OCI-LY3 (cell line): ENCODE measurements at regions not wholly inside any gene's neighbourhood (a gene's known extent, or its start where the extent isn't known, plus 50 kb on each side); places are given as distances from the start of the nearest gene placed in this dataset.

Experiments
- H2AFZ ChIP-seq: fragments of 200-600, 300-600 bp; shearing (Covaris generic); 2 replicates; pipeline ENCODE4 v1.6.0; 2014; ENCODE audit warnings: antibody characterized with exemption, low read depth, low read length
- H3K27ac ChIP-seq: fragments of 200-600, 300-600 bp; sonication (generic); 2 replicates; pipeline ENCODE4 v1.5.1; 2014; ENCODE audit warnings: mild to moderate bottlenecking, low read length, moderate library complexity, mixed read lengths
- H3K27me3 ChIP-seq: fragments of 200-600, 300-600 bp; sonication (generic); 2 replicates; pipeline ENCODE4 v1.6.1; 2014; ENCODE audit warnings: low read depth, low read length, mixed read lengths
- H3K36me3 ChIP-seq: fragments of 200-600, 300-600 bp; sonication (generic); replicated peaks from 2 replicates; pipeline ENCODE3; 2014; ENCODE audit warnings: low read depth, low read length, mixed read lengths
- H3K4me1 ChIP-seq: fragments of 300-600, 200-600 bp; sonication (generic); 2 replicates; pipeline ENCODE4 v1.6.1; 2014; ENCODE audit warnings: low read length, mixed read lengths
- H3K4me2 ChIP-seq: fragments of 200-600, 300-600 bp; sonication (generic); 2 replicates; pipeline ENCODE4 v1.6.1; 2014; ENCODE audit warnings: low read length, mixed read lengths
- H3K4me3 ChIP-seq: fragments of 300-600, 200-600 bp; sonication (generic); 2 replicates; pipeline ENCODE4 v1.5.1; 2014; ENCODE audit warnings: antibody characterized with exemption, mild to moderate bottlenecking, low read length, moderate library complexity
- H3K79me2 ChIP-seq: fragments of 300-600, 200-600 bp; shearing (Covaris generic); 2 replicates; pipeline ENCODE4 v1.6.1; 2014; ENCODE audit warnings: mild to moderate bottlenecking, low read length, mixed read lengths
- H3K9ac ChIP-seq: fragments of 300-600, 200-600 bp; shearing (Covaris generic); 2 replicates; pipeline ENCODE4 v1.6.0; 2014; ENCODE audit warnings: mild to moderate bottlenecking, low read length, moderate library complexity
- H3K9me3 ChIP-seq: fragments of 200-600, 300-600 bp; shearing (Covaris generic); 2 replicates; pipeline ENCODE4 v1.6.1; 2014; ENCODE audit warnings: low read length, mixed read lengths; ENCODE audit not compliant: insufficient read depth
- H4K20me1 ChIP-seq: fragments of 200-600, 300-600 bp; sonication (generic); 2 replicates; pipeline ENCODE4 v1.6.1; 2016; ENCODE audit warnings: low read length, mixed read lengths; ENCODE audit not compliant: insufficient read depth
- EZH2phosphoT487 ChIP-seq: fragments of 200-600 bp; shearing (Covaris generic); IDR thresholded peaks from 2 replicates; pipeline ENCODE4 v1.6.1; 2018; ENCODE audit warnings: antibody characterized with exemption, mixed run types, low read depth
- TF ChIP-seq, protein P1 (sequence below): fragments of 200-600, 300-600 bp; sonication (generic); IDR thresholded peaks from 2 replicates; pipeline ENCODE4 v1.5.1; 2014; ENCODE audit warnings: antibody characterized with exemption, low read length, low read depth

DNA sequence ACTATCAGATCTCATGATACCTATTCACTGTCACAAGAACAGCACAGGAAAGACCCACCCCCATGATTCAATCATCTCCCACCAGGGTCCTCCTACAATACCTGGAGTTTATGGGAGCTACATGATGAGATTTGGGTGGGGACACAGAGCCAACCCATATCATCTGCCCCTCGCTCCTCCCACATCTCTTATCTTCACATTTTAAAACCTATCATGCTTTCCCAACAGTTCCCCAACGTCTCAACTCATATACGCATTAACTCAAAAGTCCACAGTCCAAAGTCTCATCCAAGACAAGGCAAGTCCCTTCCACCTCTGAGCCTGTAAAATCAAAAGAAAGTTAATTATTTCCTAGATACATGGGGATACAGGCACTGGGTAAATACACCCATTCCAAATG lies 1185.2 kb downstream of the PCDH7 start:
- Histone ChIP-seq H3K27ac (no peak overlapping the region), H3K36me3 (no peaks in the 10 kb centered on the region), H3K27me3 (no peaks in the 10 kb centered on the region), H3K4me1 (no peaks in the 10 kb centered on the region), H3K9me3 (no peaks in the 10 kb centered on the region), H4K20me1 (no peaks in the 10 kb centered on the region), H3K4me3 (no peak overlapping the region), H3K4me2 (no peak overlapping the region), H3K79me2 (no peaks in the 10 kb centered on the region), H3K9ac (no peak overlapping the region), H2AFZ (no peak overlapping the region)
- TF ChIP-seq, protein P1, sequence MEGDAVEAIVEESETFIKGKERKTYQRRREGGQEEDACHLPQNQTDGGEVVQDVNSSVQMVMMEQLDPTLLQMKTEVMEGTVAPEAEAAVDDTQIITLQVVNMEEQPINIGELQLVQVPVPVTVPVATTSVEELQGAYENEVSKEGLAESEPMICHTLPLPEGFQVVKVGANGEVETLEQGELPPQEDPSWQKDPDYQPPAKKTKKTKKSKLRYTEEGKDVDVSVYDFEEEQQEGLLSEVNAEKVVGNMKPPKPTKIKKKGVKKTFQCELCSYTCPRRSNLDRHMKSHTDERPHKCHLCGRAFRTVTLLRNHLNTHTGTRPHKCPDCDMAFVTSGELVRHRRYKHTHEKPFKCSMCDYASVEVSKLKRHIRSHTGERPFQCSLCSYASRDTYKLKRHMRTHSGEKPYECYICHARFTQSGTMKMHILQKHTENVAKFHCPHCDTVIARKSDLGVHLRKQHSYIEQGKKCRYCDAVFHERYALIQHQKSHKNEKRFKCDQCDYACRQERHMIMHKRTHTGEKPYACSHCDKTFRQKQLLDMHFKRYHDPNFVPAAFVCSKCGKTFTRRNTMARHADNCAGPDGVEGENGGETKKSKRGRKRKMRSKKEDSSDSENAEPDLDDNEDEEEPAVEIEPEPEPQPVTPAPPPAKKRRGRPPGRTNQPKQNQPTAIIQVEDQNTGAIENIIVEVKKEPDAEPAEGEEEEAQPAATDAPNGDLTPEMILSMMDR: no peak
- TF ChIP-seq EZH2phosphoT487: no peak

DNA sequence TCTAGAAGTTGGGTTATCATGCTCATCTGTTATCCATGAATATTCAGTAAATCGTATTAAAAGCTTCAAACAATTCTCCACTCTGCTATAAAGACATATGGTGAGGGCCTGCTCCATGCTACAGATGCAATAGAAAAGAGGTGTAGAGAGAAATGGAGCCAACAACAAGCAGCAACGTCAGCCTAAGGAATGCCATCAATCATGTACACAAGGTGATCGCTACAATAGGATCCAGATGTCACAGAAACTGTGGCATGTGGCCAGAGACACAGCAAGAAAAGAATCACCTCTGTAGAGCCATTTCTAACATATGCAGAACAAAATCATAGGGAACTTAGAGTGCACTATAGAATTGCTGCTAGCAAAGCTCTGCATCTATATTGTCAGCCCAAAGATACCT lies 1188.1 kb downstream of the PCDH7 start:
- H3K9me3 ChIP-seq: no peaks in the 10 kb centered on the region
- H3K4me1 ChIP-seq: no peaks in the 10 kb centered on the region
- no peaks in the 10 kb centered on the region for H4K20me1 ChIP-seq
- no peak for TF ChIP-seq EZH2phosphoT487
- TF ChIP-seq, protein P1: no peak
- no peak overlapping the region for H3K27ac ChIP-seq
- no peaks in the 10 kb centered on the region for H3K79me2 ChIP-seq
- H2AFZ ChIP-seq: no peak overlapping the region
- no peak overlapping the region for H3K4me3 ChIP-seq
- no peaks in the 10 kb centered on the region for H3K36me3 ChIP-seq
- H3K9ac ChIP-seq: no peak overlapping the region
- H3K4me2 ChIP-seq: no peak overlapping the region
- no peaks in the 10 kb centered on the region for H3K27me3 ChIP-seq

DNA sequence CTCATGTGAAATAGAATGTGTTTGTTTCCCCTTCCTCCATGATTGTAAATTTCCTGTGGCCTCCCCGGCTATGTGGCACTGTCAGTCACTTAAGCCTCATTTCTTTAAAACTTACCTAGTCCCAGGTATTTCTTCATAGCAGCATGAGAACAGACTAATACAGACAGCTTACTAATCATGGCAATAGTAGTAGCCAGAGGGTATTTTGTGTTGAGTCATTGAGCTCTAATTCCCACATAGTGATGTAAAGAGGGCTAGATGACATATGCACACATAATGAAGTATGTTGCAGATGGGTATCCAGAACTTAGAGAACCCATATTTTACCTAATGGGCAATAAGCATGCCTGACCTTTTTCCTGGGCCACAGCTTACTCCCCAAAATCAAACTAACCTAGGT lies 1197.2 kb downstream of the PCDH7 start:
- Histone ChIP-seq H3K79me2 (no peaks in the 10 kb centered on the region), H2AFZ (no peak overlapping the region), H3K9ac (no peak overlapping the region), H3K4me2 (no peak overlapping the region), H3K27ac (no peak overlapping the region), H3K27me3 (no peaks in the 10 kb centered on the region), H3K4me1 (no peaks in the 10 kb centered on the region), H3K36me3 (no peaks in the 10 kb centered on the region), H4K20me1 (no peaks in the 10 kb centered on the region), H3K4me3 (no peak overlapping the region), H3K9me3 (no peaks in the 10 kb centered on the region)
- TF ChIP-seq, protein P1: no peak
- no peak for TF ChIP-seq EZH2phosphoT487

DNA sequence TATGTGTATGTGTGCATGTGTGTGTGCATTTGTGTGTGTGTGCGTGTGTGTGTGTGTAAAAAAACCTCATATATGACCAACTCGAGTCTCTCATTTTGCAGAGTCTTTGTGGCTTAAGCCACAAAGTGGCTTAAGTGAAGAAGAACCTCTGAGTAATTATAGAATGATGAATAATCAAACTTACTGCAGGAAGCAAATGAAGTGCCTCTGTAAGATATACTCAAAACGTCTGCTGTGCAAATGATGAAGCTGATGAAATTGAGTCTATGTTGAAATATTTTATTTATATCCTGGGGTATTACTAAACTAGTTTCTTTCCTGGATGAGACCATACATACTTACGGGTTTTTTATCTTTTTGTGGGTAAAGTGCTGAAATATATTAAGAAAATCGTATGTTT lies 1198.7 kb downstream of the PCDH7 start:
- H3K9me3 ChIP-seq: no peaks in the 10 kb centered on the region
- no peak overlapping the region for H3K4me2 ChIP-seq
- no peak for TF ChIP-seq EZH2phosphoT487
- TF ChIP-seq, protein P1: no peak

More for the DNA sequence above, 1198.7 kb downstream of the PCDH7 start:
- H3K9ac ChIP-seq: no peak overlapping the region
- H3K27ac ChIP-seq: no peak overlapping the region
- H3K4me1 ChIP-seq: no peaks in the 10 kb centered on the region
- H3K4me3 ChIP-seq: no peak overlapping the region
- no peaks in the 10 kb centered on the region for H3K79me2 ChIP-seq
- H4K20me1 ChIP-seq: no peaks in the 10 kb centered on the region
- no peak overlapping the region for H2AFZ ChIP-seq
- H3K27me3 ChIP-seq: no peaks in the 10 kb centered on the region
- no peaks in the 10 kb centered on the region for H3K36me3 ChIP-seq
